Stimulated activated CD8-positive, alpha-beta memory T cell treated with anti-CD3 and anti-CD28 coated beads, Interleukin-15, amount 100 ng/mL, for 4 hours (primary cell): ENCODE measurements at regions not wholly inside any gene's neighbourhood (a gene's known extent, or its start where the extent isn't known, plus 50 kb on each side); places are given as distances from the start of the nearest gene placed in this dataset.

Experiments used
- DNase-seq, 2 donors: peaks; one replicate each; pipeline ENCODE4 v3.0.0-alpha.2; 2020; ENCODE audit warnings: low read depth in 2 of 2

GRCh38 chr20:56957737-56958553 is 308.5 kb downstream of the BMP7 start:
- no peak for DNase-seq

- no peak for DNase-seq
Measured at GRCh38 chr20:56964901-56965300, 301.5 kb downstream of the BMP7 start.

GRCh38 chr20:56967916-56968315 is 298.5 kb downstream of the BMP7 start:
- DNase-seq: no peak

GRCh38 chr20:56968376-56969048 is 297.9 kb downstream of the BMP7 start:
- DNase-seq: no peak

- DNase-seq: no peak
Measured at GRCh38 chr20:56974499-56975250, 291.8 kb downstream of the BMP7 start.

GRCh38 chr20:56975838-56976237 is 290.6 kb downstream of the BMP7 start:
- no peak for DNase-seq

GRCh38 chr20:56976336-56976735 is 290.1 kb downstream of the BMP7 start:
- DNase-seq: no peak

- no peak for DNase-seq
Measured at GRCh38 chr20:56978475-56978874, 288.0 kb downstream of the BMP7 start.

GRCh38 chr20:56979125-56979524 is 287.3 kb downstream of the BMP7 start:
- no peak for DNase-seq

GRCh38 chr20:56981301-56981700 is 285.1 kb downstream of the BMP7 start:
- no peak for DNase-seq

GRCh38 chr20:56983813-56984212 is 282.6 kb downstream of the BMP7 start:
- no peak for DNase-seq

- DNase-seq: no peak
Measured at GRCh38 chr20:56985066-56985685, 281.3 kb downstream of the BMP7 start.

- DNase-seq: no peak
Measured at GRCh38 chr20:56986476-56986875, 280.0 kb downstream of the BMP7 start.

GRCh38 chr20:56986931-56987720 is 279.3 kb downstream of the BMP7 start:
- no peak for DNase-seq

GRCh38 chr20:56987986-56988385 is 278.5 kb downstream of the BMP7 start:
- DNase-seq: no peak

GRCh38 chr20:56988446-56988845 is 278.0 kb downstream of the BMP7 start:
- no peak for DNase-seq

GRCh38 chr20:56989516-56989915 is 276.9 kb downstream of the BMP7 start:
- no peak for DNase-seq

- no peak for DNase-seq
Measured at GRCh38 chr20:56993020-56993559, 273.4 kb downstream of the BMP7 start.

GRCh38 chr20:56994006-56994405 is 272.4 kb downstream of the BMP7 start:
- DNase-seq: no peak

- DNase-seq: no peak
Measured at GRCh38 chr20:56995149-56995548, 271.3 kb downstream of the BMP7 start.

- no peak for DNase-seq
Measured at GRCh38 chr20:56995635-56996075, 270.8 kb downstream of the BMP7 start.
